ENCODE measurements at regions not wholly inside any gene's neighbourhood (a gene's known extent, or its start where the extent isn't known, plus 50 kb on each side); places are given as distances from the start of the nearest gene placed in this dataset.

DNA sequence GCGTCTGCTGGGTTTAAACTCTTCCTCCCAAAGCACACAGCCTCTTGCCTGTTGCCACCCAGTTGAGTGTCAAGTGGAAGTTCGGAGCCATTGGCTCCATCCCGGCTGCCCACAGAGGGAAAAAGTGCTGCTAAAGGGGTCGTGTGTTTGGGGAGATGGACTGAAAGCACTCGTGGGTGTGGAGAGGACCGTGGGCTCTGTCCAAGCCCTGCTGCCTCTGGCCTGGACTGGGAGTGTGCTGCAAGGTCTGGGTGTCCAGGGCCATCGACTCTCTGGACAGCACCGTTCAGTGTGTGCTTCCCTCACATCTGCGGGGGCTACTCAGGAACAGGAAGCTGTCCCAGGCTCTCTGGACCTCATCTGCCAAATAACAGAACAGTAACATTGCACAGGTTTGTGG lies 269.3 kb downstream of the DLL1 start:
- no peak for DNase-seq (ENCODE audit: low read depth)

DNA sequence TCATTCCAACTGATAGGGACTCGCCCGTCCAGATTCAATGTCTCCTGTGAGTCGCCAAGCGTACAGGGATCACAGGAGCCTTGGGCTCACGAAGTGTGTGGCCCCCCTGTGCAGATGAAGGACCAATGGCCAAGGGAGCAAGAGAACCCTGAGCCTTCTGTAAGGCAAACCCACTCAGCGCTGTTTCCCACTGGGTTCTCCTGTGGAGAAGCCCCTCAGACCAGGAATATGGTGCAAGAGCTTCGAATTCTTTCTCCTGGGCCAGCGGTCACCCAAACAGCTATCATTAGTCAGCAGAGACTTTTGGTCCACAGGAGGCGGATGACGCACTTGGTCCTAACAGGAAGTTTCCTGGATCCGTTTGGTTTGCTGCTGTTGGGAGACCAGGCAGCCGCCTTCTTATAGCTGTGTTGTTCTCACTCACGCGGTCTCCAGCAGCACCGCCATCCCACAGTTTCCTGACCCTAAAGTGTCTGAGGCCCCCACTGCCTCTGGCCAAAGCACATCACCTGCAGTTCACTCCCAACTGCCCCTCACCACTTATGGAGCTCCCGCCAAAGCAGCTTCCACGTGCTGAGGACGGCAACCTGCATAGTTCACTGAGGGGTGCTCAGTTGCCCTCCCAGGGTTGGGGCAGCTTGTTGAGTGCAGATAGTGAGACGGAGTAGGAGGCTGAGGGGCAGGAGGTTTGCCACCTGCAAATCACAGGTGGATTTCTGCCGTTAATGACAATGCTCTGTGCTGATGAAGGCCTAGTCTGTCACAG lies 268.6 kb downstream of the ERMARD start:
- peak; percentile 55 for DNase-seq (ENCODE audit: low read depth)

DNA sequence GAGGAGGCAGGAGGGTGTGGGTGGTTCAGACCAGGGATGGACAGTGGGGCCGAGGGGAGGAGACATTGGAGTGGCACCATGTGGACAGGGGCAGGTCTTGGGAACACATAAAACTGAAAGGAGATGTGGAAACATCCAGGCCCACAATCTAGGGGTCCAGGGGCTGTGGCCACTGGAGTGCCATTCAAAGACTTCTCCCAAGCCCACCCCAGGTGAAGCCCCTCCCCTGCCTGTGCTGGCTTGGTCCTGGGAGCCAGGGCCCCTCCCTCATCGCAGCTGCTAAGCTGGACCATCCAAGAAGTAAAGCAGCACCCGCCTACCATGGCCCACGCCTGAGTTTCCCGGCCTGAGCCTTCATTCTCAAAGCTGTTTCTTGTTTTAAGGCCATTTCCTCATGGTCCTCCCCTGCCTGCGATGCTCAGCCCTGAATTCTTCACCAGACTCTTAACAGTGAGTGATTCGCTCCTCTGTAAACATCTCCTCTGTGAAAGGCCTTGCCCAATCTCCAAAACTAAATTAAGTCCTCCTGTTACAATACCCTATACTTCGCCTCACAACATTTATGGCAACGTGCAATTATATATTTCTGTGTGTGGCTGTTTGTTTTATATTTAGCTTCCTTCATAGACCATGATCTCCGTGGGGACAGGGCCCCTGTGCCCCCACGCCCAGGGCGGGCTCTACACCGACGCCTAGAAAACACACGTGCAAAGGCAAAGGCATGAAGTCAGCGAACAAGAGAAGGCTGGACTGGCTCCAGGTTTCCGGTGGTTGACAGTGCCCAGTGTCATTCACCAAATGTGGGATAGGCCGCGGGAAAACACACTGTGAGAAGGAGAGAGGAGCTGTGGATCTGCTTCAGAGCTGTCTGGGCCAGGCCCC lies 267.8 kb downstream of the ERMARD start:
- DNase-seq (ENCODE audit: low read depth) = no peak

DNA sequence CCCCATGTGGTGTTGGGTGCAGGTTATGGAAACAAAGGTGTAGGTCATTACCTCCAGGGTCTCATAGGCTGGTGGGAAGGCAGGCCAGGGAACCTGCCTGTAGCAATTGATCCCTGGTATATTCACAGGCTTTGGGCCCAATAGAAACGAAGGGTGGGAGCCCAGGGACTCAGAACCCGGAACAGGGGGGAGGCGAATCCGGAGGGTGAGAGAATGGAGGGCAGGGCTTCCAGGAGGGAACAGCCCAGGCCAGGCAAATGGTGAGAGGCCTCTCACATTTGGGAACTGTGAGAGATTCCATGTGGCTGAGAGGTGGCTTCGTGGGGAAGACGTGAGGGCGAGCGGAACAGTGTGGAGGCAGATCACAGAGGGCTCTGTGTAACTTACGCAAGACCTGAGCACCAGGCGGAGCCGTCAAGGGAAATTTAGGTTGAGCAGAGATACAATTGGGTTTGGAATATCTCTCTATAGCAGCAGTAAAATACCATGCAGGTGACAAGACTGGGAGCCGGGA lies 267.1 kb downstream of the ERMARD start:
- DNase-seq (ENCODE audit: low read depth) = no peak

- no peak for DNase-seq (ENCODE audit: low read depth)
These were observed 266.3 kb downstream of the ERMARD start for GRCh38 chr6:170017603-170018320.

DNA sequence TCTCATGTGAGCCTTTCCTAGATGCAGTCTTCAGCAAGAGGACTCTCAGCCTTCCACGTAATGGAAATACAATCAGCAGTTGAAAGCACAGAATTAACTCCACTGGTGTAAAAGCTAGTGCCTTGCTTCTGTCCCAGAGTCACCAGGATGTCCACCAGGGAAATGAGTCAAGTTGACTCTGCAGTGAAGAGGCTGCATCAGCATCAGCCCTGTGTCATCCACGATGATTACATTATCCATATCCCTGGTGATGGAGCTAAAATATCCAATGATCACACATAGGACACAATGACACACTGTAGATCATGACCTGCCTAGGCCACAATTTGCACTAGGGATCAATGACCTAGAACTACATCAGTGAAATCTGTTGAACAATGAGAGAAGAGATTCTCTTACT lies 262.4 kb downstream of the ERMARD start:
- no peak for DNase-seq (ENCODE audit: low read depth)

- DNase-seq (ENCODE audit: low read depth) = no peak
These were observed 260.6 kb downstream of the ERMARD start for GRCh38 chr6:170012037-170012330.

DNA sequence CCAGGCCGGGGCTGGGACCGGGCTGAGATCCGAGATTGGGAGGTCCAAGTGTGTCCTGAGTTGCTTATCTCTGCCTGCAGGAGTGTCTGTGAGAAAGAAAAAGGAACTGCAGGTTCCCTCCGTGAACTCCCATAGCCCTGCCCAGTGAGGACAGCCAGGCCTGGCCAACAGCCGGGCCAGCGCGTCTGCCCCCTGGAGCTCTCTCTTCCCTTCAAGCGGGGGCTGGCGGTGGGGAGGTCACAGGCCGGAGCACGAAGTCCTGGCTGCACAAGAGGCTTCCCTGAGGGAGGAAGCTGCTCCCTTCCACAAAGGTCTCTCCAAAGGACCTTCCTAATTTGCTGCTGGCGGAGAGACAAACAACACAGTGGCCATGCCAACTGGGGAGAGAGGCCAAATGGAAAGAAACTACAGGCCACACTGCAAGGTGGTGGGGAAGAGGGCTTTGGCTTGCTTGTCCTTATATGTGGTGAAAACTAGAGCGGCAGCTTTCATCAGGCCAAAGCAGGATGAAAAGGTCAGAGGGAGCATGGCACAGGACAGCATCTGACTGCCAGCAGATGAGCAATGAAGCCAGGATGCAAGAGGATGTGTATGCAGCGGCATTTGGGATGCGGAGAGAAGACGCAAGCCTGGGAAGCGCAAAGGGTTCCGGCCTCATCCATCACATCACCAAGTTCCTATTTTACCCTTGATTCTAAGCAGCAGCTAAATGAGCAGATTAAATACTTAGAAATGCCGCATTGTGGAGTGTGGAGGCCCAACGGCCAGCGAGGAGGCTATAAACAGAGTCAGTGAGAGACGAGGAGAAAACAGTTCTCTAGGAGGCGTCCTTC lies 260.0 kb downstream of the ERMARD start:
- DNase-seq (ENCODE audit: low read depth) = no peak

DNA sequence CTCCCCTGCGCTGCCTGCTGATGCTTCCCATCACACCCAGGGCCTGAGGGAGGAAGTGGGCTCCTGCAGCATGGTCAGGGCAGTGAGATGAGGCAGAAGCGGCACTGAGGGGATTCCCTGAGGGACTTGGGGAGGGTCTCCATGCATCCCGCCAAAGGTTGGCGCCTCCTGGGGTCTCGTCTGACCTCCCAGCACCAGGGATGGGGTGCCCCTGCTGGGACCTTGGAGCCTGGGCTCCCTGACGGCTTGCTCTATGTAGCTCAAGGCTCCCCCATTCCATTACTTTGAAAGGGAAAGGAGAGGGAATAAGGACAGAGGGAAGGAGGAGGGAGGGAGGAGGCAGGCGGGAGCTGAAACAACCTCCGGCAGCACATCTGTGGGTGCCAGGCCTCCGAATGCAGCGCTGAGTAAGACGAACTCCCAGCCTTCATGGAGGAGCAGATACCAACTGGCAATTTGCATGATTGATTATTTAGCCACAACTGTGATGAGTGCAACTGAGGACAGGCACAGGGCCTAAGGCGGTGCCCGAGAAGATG lies 259.3 kb downstream of the ERMARD start:
- no peak for DNase-seq (ENCODE audit: low read depth)

- no peak for DNase-seq (ENCODE audit: low read depth)
These were observed 256.9 kb downstream of the ERMARD start for GRCh38 chr6:170008294-170008785.

GRCh38 chr6:170007468-170008293 lies 256.3 kb downstream of the ERMARD start:
- DNase-seq (ENCODE audit: low read depth) = no peak

DNA sequence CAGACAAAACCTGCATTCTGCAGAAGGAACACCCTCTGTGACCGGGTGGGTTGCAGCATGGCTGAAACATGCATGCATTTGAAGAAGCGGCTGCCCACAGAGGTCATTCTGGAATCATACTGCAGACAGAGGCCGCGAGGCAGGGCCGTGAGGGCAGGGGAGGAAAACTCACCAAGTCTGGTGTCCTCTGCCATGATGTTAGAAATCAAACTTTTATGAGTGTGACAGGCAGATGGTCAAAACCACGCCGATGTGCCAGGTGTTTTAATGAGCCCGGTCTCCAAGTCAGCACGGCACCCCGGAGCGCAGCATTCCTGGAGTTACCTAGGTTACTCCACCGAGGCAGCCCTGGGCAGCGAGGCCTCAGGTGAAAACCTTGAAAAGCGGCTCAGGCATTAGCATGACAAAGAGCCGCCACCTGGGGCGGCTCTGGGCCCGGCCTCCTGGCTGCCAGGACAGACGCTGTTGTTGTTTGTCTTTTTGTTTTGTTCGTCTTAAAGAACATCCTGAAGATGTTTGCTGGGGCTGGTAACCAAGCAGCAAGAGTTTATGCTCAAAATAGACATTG lies 255.6 kb downstream of the ERMARD start:
- no peak for DNase-seq (ENCODE audit: low read depth)

GRCh38 chr6:170006071-170006899 lies 254.9 kb downstream of the ERMARD start:
- no peak for DNase-seq (ENCODE audit: low read depth)

- DNase-seq (ENCODE audit: low read depth) = no peak
These were observed 254.2 kb downstream of the ERMARD start for GRCh38 chr6:170005665-170006064.

- no peak for DNase-seq (ENCODE audit: low read depth)
These were observed 253.3 kb downstream of the ERMARD start for GRCh38 chr6:170004585-170005210.

DNA sequence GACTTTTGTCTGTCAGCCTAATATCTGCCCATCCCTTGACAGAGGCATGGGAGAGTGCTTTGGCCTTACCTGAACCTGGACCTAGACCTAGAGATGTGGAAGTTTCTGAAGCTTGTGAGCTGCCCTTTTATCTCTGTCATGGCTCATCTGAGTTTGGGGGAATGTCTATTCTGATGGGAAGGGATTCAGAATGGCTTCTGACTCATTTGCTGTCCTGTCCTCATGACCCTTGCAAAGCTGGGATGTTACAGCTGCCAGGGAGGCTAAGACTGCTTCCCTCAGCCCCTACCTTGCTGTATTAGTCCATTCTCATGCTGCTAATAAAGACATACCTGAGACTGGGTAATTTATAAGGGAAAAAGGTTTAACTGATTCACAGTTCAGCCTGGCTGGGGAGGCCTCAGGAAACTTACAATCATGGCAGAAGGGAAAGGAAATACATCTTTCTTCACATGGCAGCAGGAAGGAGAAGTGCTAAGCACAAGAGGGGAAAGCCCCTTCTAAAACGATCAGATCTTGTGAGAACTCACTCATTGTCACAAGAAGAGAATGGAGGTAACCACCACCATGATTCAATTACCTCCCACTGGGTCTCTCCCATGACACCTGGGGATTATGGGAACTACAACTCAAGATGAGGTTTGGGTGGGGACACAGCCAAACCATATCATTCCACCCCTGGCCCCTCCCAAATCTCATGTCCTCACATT lies 252.2 kb downstream of the ERMARD start:
- no peak for DNase-seq (ENCODE audit: low read depth)

DNA sequence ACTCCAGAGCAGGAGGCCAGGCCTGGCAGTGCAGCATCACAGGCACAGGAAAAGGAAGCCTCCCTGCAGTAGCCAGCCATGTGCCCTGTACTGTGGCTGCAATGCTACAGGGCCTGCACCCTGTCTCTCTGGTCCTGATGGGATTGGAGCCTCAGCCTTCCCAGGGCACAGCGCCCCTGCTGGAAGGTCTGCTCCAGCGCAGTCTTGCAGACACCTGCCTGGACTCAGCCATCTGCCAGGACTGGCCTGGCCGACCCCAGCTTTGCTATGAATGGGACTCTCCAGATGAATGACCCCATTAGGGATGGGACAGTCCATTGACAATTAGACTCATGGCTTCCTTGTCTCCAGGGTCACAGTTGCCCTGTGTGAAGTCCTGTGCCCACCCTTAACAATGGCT lies 251.6 kb downstream of the ERMARD start:
- DNase-seq (ENCODE audit: low read depth) = no peak

Measured in HT1080 (cell line).